ENCODE measurements at regions not wholly inside any gene's neighbourhood (a gene's known extent, or its start where the extent isn't known, plus 50 kb on each side); places are given as distances from the start of the nearest gene placed in this dataset.
"Not testable (repeated sequence)": the region's sequence is repeated elsewhere in the genome, so short reads cannot be mapped to it uniquely, and the experiment has no call there.

- Mint-ChIP-seq H3K27me3 (ENCODE audit: low read depth) (no peaks in the 10 kb centered on the region), H3K4me3 (no peak overlapping the region), H3K36me3 (ENCODE audit: low read depth) (no peaks in the 10 kb centered on the region), H3K4me1 (ENCODE audit: low read depth) (no peaks in the 10 kb centered on the region), H3K27ac (no peak overlapping the region), H3K9me3 (peaks cover 7% of the 10 kb centered on the region)
- DNase-seq (ENCODE audit: low spot score) = no peak
These were observed 725.2 kb upstream of the SLITRK1 start for GRCh38 chr13:84607261-84608013.

GRCh38 chr13:84606616-84607015, 724.3 kb upstream of the SLITRK1 start:
- Mint-ChIP-seq H3K36me3 (ENCODE audit: low read depth) (no peaks in the 10 kb centered on the region), H3K9me3 (peaks cover 7% of the 10 kb centered on the region), H3K4me1 (ENCODE audit: low read depth) (no peaks in the 10 kb centered on the region), H3K27ac (no peak overlapping the region), H3K4me3 (no peak overlapping the region), H3K27me3 (ENCODE audit: low read depth) (no peaks in the 10 kb centered on the region)
- DNase-seq (ENCODE audit: low spot score) = no peak

- Mint-ChIP-seq H3K27ac (no peak overlapping the region), H3K4me1 (ENCODE audit: low read depth) (no peaks in the 10 kb centered on the region), H3K36me3 (ENCODE audit: low read depth) (no peaks in the 10 kb centered on the region), H3K9me3 (peaks cover 7% of the 10 kb centered on the region), H3K27me3 (ENCODE audit: low read depth) (no peaks in the 10 kb centered on the region), H3K4me3 (no peak overlapping the region)
- no peak for DNase-seq (ENCODE audit: low spot score)
These were observed 723.7 kb upstream of the SLITRK1 start for GRCh38 chr13:84605927-84606326.

- no peaks in the 10 kb centered on the region for H3K4me1 Mint-ChIP-seq (ENCODE audit: low read depth)
- DNase-seq (ENCODE audit: low spot score) = no peak
- no peaks in the 10 kb centered on the region for H3K9me3 Mint-ChIP-seq
- H3K27ac Mint-ChIP-seq = no peak overlapping the region
- H3K36me3 Mint-ChIP-seq (ENCODE audit: low read depth) = no peaks in the 10 kb centered on the region
- H3K4me3 Mint-ChIP-seq = no peak overlapping the region
- H3K27me3 Mint-ChIP-seq (ENCODE audit: low read depth) = no peaks in the 10 kb centered on the region
These were observed 709.2 kb upstream of the SLITRK1 start for GRCh38 chr13:84591444-84591843.

DNA sequence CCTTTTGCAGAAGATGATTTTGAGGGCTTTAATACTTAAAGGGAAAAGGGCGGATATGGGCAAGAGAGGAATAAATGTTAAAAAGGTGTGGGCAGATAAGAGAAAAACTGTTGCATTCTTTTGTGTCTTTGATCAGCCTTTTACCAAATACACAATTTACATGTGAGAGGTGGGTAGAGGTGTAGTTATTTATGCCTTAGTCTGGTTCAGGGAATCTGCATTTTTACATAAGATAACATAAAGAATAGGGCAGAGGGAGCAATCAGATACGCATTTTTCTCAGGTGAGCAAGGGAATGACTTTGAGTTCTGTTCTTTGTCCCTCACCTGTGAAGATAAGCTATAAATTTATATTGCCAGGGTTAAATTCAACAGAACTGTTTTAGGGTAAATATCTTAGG, 708.4 kb upstream of the SLITRK1 start:
- no peak overlapping the region for H3K4me3 Mint-ChIP-seq
- no peaks in the 10 kb centered on the region for H3K9me3 Mint-ChIP-seq
- DNase-seq (ENCODE audit: low spot score) = no peak

GRCh38 chr13:84588023-84588422, 705.7 kb upstream of the SLITRK1 start:
- H3K27me3 Mint-ChIP-seq (ENCODE audit: low read depth) = no peaks in the 10 kb centered on the region
- no peak overlapping the region for H3K27ac Mint-ChIP-seq
- no peak overlapping the region for H3K4me3 Mint-ChIP-seq
- no peaks in the 10 kb centered on the region for H3K4me1 Mint-ChIP-seq (ENCODE audit: low read depth)
- H3K36me3 Mint-ChIP-seq (ENCODE audit: low read depth) = no peaks in the 10 kb centered on the region
- H3K9me3 Mint-ChIP-seq = peaks cover 4% of the 10 kb centered on the region
- no peak for DNase-seq (ENCODE audit: low spot score)

More for the DNA sequence above, 708.4 kb upstream of the SLITRK1 start:
- H3K4me1 Mint-ChIP-seq (ENCODE audit: low read depth) = no peaks in the 10 kb centered on the region
- no peaks in the 10 kb centered on the region for H3K27me3 Mint-ChIP-seq (ENCODE audit: low read depth)
- no peaks in the 10 kb centered on the region for H3K36me3 Mint-ChIP-seq (ENCODE audit: low read depth)
- H3K27ac Mint-ChIP-seq = no peak overlapping the region

DNA sequence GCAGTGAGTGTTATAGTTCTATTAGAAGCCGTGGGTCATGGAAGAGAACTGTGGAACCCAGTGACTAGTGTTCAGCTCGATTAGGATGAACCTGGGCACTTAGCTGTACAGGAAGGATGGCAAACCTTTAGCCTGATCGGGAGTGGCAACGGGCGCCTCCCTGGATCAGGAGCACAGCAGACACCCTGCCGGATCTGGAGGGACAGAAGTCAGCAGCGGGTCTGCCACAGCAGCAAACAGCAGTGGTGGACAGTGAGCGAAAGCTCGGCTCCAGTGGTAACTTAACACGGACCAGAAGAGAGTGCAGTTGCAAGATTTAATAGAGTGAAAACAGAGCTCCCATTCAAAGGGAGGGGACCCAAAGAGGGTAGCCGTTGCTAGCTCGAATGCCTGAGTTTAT, 697.6 kb upstream of the SLITRK1 start:
- peaks cover 10% of the 10 kb centered on the region for H3K9me3 Mint-ChIP-seq
- not testable (repeated sequence) for DNase-seq (ENCODE audit: low spot score); H3K4me1 Mint-ChIP-seq (ENCODE audit: low read depth); H3K36me3 Mint-ChIP-seq (ENCODE audit: low read depth); H3K27me3 Mint-ChIP-seq (ENCODE audit: low read depth); H3K27ac Mint-ChIP-seq; H3K4me3 Mint-ChIP-seq

GRCh38 chr13:84574851-84575250, 692.6 kb upstream of the SLITRK1 start:
- H3K36me3 Mint-ChIP-seq (ENCODE audit: low read depth) = no peaks in the 10 kb centered on the region
- DNase-seq (ENCODE audit: low spot score) = no peak
- H3K27me3 Mint-ChIP-seq (ENCODE audit: low read depth) = no peaks in the 10 kb centered on the region
- no peaks in the 10 kb centered on the region for H3K9me3 Mint-ChIP-seq
- H3K4me3 Mint-ChIP-seq = no peak overlapping the region
- H3K27ac Mint-ChIP-seq = no peak overlapping the region
- H3K4me1 Mint-ChIP-seq (ENCODE audit: low read depth) = no peaks in the 10 kb centered on the region

GRCh38 chr13:84571264-84571663, 689.0 kb upstream of the SLITRK1 start:
- Mint-ChIP-seq H3K4me3 (no peak overlapping the region), H3K4me1 (ENCODE audit: low read depth) (no peaks in the 10 kb centered on the region), H3K27ac (no peak overlapping the region), H3K27me3 (ENCODE audit: low read depth) (no peaks in the 10 kb centered on the region), H3K9me3 (peaks cover 8% of the 10 kb centered on the region), H3K36me3 (ENCODE audit: low read depth) (no peaks in the 10 kb centered on the region)
- no peak for DNase-seq (ENCODE audit: low spot score)

- Mint-ChIP-seq H3K27ac (no peak overlapping the region), H3K4me3 (no peak overlapping the region), H3K36me3 (ENCODE audit: low read depth) (no peaks in the 10 kb centered on the region), H3K27me3 (ENCODE audit: low read depth) (no peaks in the 10 kb centered on the region), H3K9me3 (peaks cover 8% of the 10 kb centered on the region), H3K4me1 (ENCODE audit: low read depth) (no peaks in the 10 kb centered on the region)
- DNase-seq (ENCODE audit: low spot score) = no peak
These were observed 688.6 kb upstream of the SLITRK1 start for GRCh38 chr13:84570831-84571230.

DNA sequence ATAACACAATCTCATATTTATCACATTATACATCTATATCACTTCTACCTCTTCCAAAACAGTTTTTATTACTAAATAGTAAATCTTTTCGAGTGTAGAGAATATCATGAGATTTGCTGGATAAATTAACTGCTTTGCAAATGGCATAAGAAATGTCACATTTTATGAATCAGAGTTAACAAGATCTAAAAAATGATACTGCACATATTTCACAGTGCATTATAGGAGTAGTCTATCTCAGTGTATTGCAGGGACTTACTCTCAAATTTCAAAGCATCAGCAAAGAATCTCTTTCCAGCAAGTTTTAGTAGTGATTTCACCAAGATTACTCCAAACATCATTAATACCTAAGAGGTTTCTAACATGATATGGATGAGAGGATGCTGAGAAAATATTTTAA, 687.1 kb upstream of the SLITRK1 start:
- no peaks in the 10 kb centered on the region for H3K27me3 Mint-ChIP-seq (ENCODE audit: low read depth)
- H3K4me3 Mint-ChIP-seq = no peak overlapping the region
- DNase-seq (ENCODE audit: low spot score) = no peak
- H3K27ac Mint-ChIP-seq = no peak overlapping the region
- H3K4me1 Mint-ChIP-seq (ENCODE audit: low read depth) = no peaks in the 10 kb centered on the region
- no peaks in the 10 kb centered on the region for H3K36me3 Mint-ChIP-seq (ENCODE audit: low read depth)
- peaks cover 8% of the 10 kb centered on the region for H3K9me3 Mint-ChIP-seq

- DNase-seq (ENCODE audit: low spot score) = no peak
- H3K27ac Mint-ChIP-seq = no peak overlapping the region
- H3K36me3 Mint-ChIP-seq (ENCODE audit: low read depth) = no peaks in the 10 kb centered on the region
- peaks cover 8% of the 10 kb centered on the region for H3K9me3 Mint-ChIP-seq
- H3K27me3 Mint-ChIP-seq (ENCODE audit: low read depth) = no peaks in the 10 kb centered on the region
- no peaks in the 10 kb centered on the region for H3K4me1 Mint-ChIP-seq (ENCODE audit: low read depth)
- H3K4me3 Mint-ChIP-seq = no peak overlapping the region
These were observed 685.6 kb upstream of the SLITRK1 start for GRCh38 chr13:84567848-84568247.

GRCh38 chr13:84566780-84567179, 684.5 kb upstream of the SLITRK1 start:
- no peak overlapping the region for H3K4me3 Mint-ChIP-seq
- peaks cover 12% of the 10 kb centered on the region for H3K9me3 Mint-ChIP-seq
- H3K4me1 Mint-ChIP-seq (ENCODE audit: low read depth) = no peaks in the 10 kb centered on the region

GRCh38 chr13:84563611-84564010, 681.3 kb upstream of the SLITRK1 start:
- no peak overlapping the region for H3K4me3 Mint-ChIP-seq
- H3K9me3 Mint-ChIP-seq = peaks cover 16% of the 10 kb centered on the region
- no peaks in the 10 kb centered on the region for H3K27me3 Mint-ChIP-seq (ENCODE audit: low read depth)
- no peak overlapping the region for H3K27ac Mint-ChIP-seq
- DNase-seq (ENCODE audit: low spot score) = no peak
- no peaks in the 10 kb centered on the region for H3K36me3 Mint-ChIP-seq (ENCODE audit: low read depth)
- H3K4me1 Mint-ChIP-seq (ENCODE audit: low read depth) = no peaks in the 10 kb centered on the region

More at GRCh38 chr13:84566780-84567179, 684.5 kb upstream of the SLITRK1 start:
- no peak for DNase-seq (ENCODE audit: low spot score)
- Mint-ChIP-seq H3K27me3 (ENCODE audit: low read depth) (no peaks in the 10 kb centered on the region), H3K27ac (no peak overlapping the region), H3K36me3 (ENCODE audit: low read depth) (no peaks in the 10 kb centered on the region)

- H3K27me3 Mint-ChIP-seq (ENCODE audit: low read depth) = no peaks in the 10 kb centered on the region
- no peaks in the 10 kb centered on the region for H3K36me3 Mint-ChIP-seq (ENCODE audit: low read depth)
- H3K9me3 Mint-ChIP-seq = no peaks in the 10 kb centered on the region
- H3K4me3 Mint-ChIP-seq = no peak overlapping the region
- DNase-seq (ENCODE audit: low spot score) = no peak
- H3K27ac Mint-ChIP-seq = no peak overlapping the region
- H3K4me1 Mint-ChIP-seq (ENCODE audit: low read depth) = no peaks in the 10 kb centered on the region
These were observed 671.0 kb upstream of the SLITRK1 start for GRCh38 chr13:84553227-84553626.
